SK-N-SH (cell line): ENCODE measurements at regions not wholly inside any gene's neighbourhood (a gene's known extent, or its start where the extent isn't known, plus 50 kb on each side); places are given as distances from the start of the nearest gene placed in this dataset.

ENCODE experiments used
- CTCF ChIA-PET: fragments of 300-600, 350-600 bp; formaldehyde crosslinking; extraction: SDS; loops from one replicate; lab custom pipeline; 2021; lab: Yijun Ruan, JAX
- POLR2A ChIA-PET: fragments of 350-600 bp; sonication (Branson Sonifier 250); formaldehyde crosslinking; extraction: SDS; loops from one replicate; lab custom pipeline; 2020; ENCODE audit warnings: antibody characterized with exemption, inconsistent platforms; lab: Yijun Ruan, JAX
- DNase-seq: peaks from one replicate; pipeline ENCODE4 v3.0.0; 2012
- H2AFZ ChIP-seq: fragments of 200-600 bp; sonication (generic); 2 replicates; pipeline ENCODE4 v1.8.1; 2016; ENCODE audit warnings: antibody characterized with exemption, mild to moderate bottlenecking, low read depth
- H3F3A ChIP-seq: fragments of 200-600 bp; sonication (generic); replicated peaks from 2 replicates; pipeline ENCODE3; 2016; ENCODE audit warnings: antibody characterized with exemption, mild to moderate bottlenecking; ENCODE audit not compliant: insufficient read depth
- H3K27ac ChIP-seq, 2 experiments: fragments of 200-500 bp in 1 of 2; fragments of 200-600 bp in 1 of 2; sonication (Bioruptor generic) in 1 of 2; sonication (generic), shearing (Covaris generic) in 1 of 2; 2 replicates each; pipeline versions ENCODE4 v1.5.1 to v1.6.1; 2014 to 2016; ENCODE audit warnings: low read depth in 2 of 2, inconsistent platforms in 1 of 2, low read length in 1 of 2, mild to moderate bottlenecking in 1 of 2, mixed read lengths in 1 of 2
- H3K27me3 ChIP-seq: fragments of 200-600 bp; sonication (generic), shearing (Covaris generic); 2 replicates; pipeline ENCODE4 v1.6.1; 2016; ENCODE audit warnings: mixed run types; ENCODE audit not compliant: insufficient read depth
- H3K36me3 ChIP-seq, 2 experiments: fragments of 200-500 bp in 1 of 2; fragments of 200-600 bp in 1 of 2; sonication (Bioruptor generic) in 1 of 2; sonication (generic) in 1 of 2; replicated peaks in 1 of 2; 2 replicates each; pipeline versions ENCODE3 to v1.5.1; 2014 to 2016; ENCODE audit warnings: low read length in 1 of 2, mild to moderate bottlenecking in 1 of 2; ENCODE audit not compliant: insufficient read depth in 2 of 2, control insufficient read depth in 1 of 2
- H3K4me1 ChIP-seq, 2 experiments: fragments of 200-500 bp in 1 of 2; fragments of 200-600 bp in 1 of 2; sonication (Bioruptor generic) in 1 of 2; sonication (generic), shearing (Covaris generic) in 1 of 2; 2 replicates each; pipeline versions ENCODE4 v1.5.1 to v1.6.1; 2014 to 2016; ENCODE audit warnings: low read depth in 1 of 2, low read length in 1 of 2, mixed run types in 1 of 2; ENCODE audit not compliant: insufficient read depth in 2 of 2, control insufficient read depth in 1 of 2
- H3K4me2 ChIP-seq: fragments of 200-600 bp; sonication (generic), shearing (Covaris generic); 2 replicates; pipeline ENCODE4 v1.6.1; 2017; ENCODE audit warnings: mixed run types
- H3K4me3 ChIP-seq, 2 experiments: fragments of 200-500 bp in 1 of 2; fragments of 200-600 bp in 1 of 2; sonication (Bioruptor generic) in 1 of 2; sonication (generic), shearing (Covaris generic) in 1 of 2; 2 replicates each; pipeline versions ENCODE4 v1.5.1 to v1.8.1; 2014 to 2016; ENCODE audit warnings: low read depth in 2 of 2, inconsistent platforms in 1 of 2, low read length in 1 of 2, mild to moderate bottlenecking in 1 of 2, mixed read lengths in 1 of 2, moderate library complexity in 1 of 2
- H3K79me2 ChIP-seq: fragments of 200-600 bp; sonication (generic); 2 replicates; pipeline ENCODE4 v1.8.1; 2017; ENCODE audit warnings: mild to moderate bottlenecking; ENCODE audit not compliant: insufficient read depth
- H3K9ac ChIP-seq: fragments of 200-600 bp; sonication (generic); 2 replicates; pipeline ENCODE4 v1.6.1; 2017; ENCODE audit warnings: mixed run types
- H3K9me2 ChIP-seq: fragments of 200-600 bp; sonication (generic); 2 replicates; pipeline ENCODE4 v1.6.1; 2017; ENCODE audit warnings: mixed run types
- H3K9me3 ChIP-seq: fragments of 200-600 bp; sonication (generic); 2 replicates; pipeline ENCODE4 v1.6.1; 2017; ENCODE audit warnings: mixed run types, mild to moderate bottlenecking, moderate library complexity
- H4K20me1 ChIP-seq: fragments of 200-600 bp; sonication (generic); 2 replicates; pipeline ENCODE4 v1.6.1; 2017; ENCODE audit warnings: mild to moderate bottlenecking, mixed run types; ENCODE audit not compliant: insufficient read depth
- EP300 ChIP-seq, 2 experiments: IDR thresholded peaks; 2 replicates each; pipeline versions ENCODE4 v1.4.0 to v1.6.1; 2012; ENCODE audit warnings: borderline replicate concordance in 1 of 2, low read depth in 1 of 2, low read length in 1 of 2
- FOSL2 ChIP-seq: IDR thresholded peaks from 2 replicates; pipeline ENCODE4 v1.4.0; 2012; ENCODE audit warnings: low read depth, mild to moderate bottlenecking, moderate library complexity, borderline replicate concordance
- GATA2 ChIP-seq: sonication (generic); formaldehyde crosslinking; IDR thresholded peaks from 2 replicates; pipeline ENCODE4 v1.5.0; 2020; ENCODE audit warnings: mild to moderate bottlenecking, missing genetic modification reagents
- JUND ChIP-seq: IDR thresholded peaks from 2 replicates; pipeline ENCODE4 v1.4.0; 2012
- MEF2A ChIP-seq: IDR thresholded peaks from 2 replicates; pipeline ENCODE4 v1.4.0; 2012; ENCODE audit warnings: low read depth, borderline replicate concordance
- MXI1 ChIP-seq: IDR thresholded peaks from 2 replicates; pipeline ENCODE4 v1.6.1; 2012; ENCODE audit warnings: mild to moderate bottlenecking, low read depth, low read length, improper control_type of control experiment
- NRF1 ChIP-seq: IDR thresholded peaks from 2 replicates; pipeline ENCODE4 v1.6.1; 2012; ENCODE audit warnings: low read depth, mild to moderate bottlenecking, low read length
- RAD21 ChIP-seq: IDR thresholded peaks from 2 replicates; pipeline ENCODE4 v1.6.1; 2012; ENCODE audit warnings: mild to moderate bottlenecking, low read length
- RFX5 ChIP-seq: IDR thresholded peaks from 2 replicates; pipeline ENCODE4 v1.6.1; 2012; ENCODE audit warnings: mild to moderate bottlenecking, improper control_type of control experiment, low read length
- RXRA ChIP-seq: IDR thresholded peaks from 2 replicates; pipeline ENCODE4 v1.4.0; 2012; ENCODE audit warnings: low read depth, mild to moderate bottlenecking, borderline replicate concordance
- TAF1 ChIP-seq: IDR thresholded peaks from 2 replicates; pipeline ENCODE4 v1.6.1; 2012; ENCODE audit warnings: low read depth, mild to moderate bottlenecking, low read length, moderate library complexity, borderline replicate concordance
- YY1 ChIP-seq: IDR thresholded peaks from 2 replicates; pipeline ENCODE4 v1.4.0; 2012; ENCODE audit warnings: low read depth, mild to moderate bottlenecking
- WGBS: methylation state at CpG from one replicate; pipeline ENCODE4 v1.1.6; 2017; ENCODE audit warnings: low lambda C conversion rate; 5-methylcytosine and 5-hydroxymethylcytosine counted together
- TF ChIP-seq, protein P1 (sequence below): fragments of 150-350 bp; IDR thresholded peaks from 2 replicates; pipeline ENCODE4 v1.6.1; 2016; ENCODE audit warnings: mild to moderate bottlenecking, low read depth, low read length
- TF ChIP-seq, protein P2 (sequence below): IDR thresholded peaks from 2 replicates; pipeline ENCODE4 v1.6.1; 2012; ENCODE audit warnings: mild to moderate bottlenecking, low read depth, low read length, moderate library complexity
- TF ChIP-seq, protein P3 (sequence below): fragments of 200-600 bp; sonication (generic); IDR thresholded peaks from 2 replicates; pipeline ENCODE4 v1.6.1; 2017; ENCODE audit warnings: antibody characterized with exemption, mild to moderate bottlenecking, moderate library complexity
- TF ChIP-seq, protein P4 (sequence below): IDR thresholded peaks from 2 replicates; pipeline ENCODE4; 2012

DNA sequence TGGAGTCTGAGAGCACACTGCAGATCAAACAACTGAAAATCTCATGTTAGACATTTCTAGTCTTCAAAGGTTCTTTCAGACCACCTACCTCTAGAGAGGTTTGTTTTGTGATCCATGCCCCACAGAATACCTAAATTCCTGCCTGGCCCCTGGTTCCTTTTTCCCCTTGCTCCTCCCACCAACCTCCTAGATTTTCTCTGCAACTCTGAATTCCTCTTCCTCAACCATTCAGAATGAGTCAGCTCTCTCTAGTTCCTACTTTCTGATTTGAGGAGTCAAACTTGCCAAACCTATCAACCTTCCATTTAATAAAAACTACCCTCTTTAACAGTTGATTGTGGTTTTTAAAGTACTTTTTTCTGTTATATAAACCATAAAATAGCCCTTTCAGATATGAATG, 83.2 kb upstream of the ZNF462 start:
- Histone ChIP-seq H2AFZ (no peak overlapping the region), H3K27me3 (no peaks in the 10 kb centered on the region), H3F3A (no peaks in the 10 kb centered on the region), H3K9me2 (no peaks in the 10 kb centered on the region), H3K9me3 (no peaks in the 10 kb centered on the region), H4K20me1 (no peaks in the 10 kb centered on the region), H3K4me3 (no peak overlapping the region), H3K36me3 (no peaks in the 10 kb centered on the region), H3K9ac (no peak overlapping the region), H3K4me2 (no peak overlapping the region), H3K27ac (no peak overlapping the region), H3K79me2 (no peaks in the 10 kb centered on the region), H3K4me1 (no peaks in the 10 kb centered on the region)
- DNase-seq: no peak
- CTCF ChIA-PET: no interaction called here
- TF ChIP-seq, protein P1, sequence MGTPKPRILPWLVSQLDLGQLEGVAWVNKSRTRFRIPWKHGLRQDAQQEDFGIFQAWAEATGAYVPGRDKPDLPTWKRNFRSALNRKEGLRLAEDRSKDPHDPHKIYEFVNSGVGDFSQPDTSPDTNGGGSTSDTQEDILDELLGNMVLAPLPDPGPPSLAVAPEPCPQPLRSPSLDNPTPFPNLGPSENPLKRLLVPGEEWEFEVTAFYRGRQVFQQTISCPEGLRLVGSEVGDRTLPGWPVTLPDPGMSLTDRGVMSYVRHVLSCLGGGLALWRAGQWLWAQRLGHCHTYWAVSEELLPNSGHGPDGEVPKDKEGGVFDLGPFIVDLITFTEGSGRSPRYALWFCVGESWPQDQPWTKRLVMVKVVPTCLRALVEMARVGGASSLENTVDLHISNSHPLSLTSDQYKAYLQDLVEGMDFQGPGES: no peak
- TF ChIP-seq, protein P2, sequence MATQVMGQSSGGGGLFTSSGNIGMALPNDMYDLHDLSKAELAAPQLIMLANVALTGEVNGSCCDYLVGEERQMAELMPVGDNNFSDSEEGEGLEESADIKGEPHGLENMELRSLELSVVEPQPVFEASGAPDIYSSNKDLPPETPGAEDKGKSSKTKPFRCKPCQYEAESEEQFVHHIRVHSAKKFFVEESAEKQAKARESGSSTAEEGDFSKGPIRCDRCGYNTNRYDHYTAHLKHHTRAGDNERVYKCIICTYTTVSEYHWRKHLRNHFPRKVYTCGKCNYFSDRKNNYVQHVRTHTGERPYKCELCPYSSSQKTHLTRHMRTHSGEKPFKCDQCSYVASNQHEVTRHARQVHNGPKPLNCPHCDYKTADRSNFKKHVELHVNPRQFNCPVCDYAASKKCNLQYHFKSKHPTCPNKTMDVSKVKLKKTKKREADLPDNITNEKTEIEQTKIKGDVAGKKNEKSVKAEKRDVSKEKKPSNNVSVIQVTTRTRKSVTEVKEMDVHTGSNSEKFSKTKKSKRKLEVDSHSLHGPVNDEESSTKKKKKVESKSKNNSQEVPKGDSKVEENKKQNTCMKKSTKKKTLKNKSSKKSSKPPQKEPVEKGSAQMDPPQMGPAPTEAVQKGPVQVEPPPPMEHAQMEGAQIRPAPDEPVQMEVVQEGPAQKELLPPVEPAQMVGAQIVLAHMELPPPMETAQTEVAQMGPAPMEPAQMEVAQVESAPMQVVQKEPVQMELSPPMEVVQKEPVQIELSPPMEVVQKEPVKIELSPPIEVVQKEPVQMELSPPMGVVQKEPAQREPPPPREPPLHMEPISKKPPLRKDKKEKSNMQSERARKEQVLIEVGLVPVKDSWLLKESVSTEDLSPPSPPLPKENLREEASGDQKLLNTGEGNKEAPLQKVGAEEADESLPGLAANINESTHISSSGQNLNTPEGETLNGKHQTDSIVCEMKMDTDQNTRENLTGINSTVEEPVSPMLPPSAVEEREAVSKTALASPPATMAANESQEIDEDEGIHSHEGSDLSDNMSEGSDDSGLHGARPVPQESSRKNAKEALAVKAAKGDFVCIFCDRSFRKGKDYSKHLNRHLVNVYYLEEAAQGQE: no peak
- no peak for TF ChIP-seq YY1
- no peak for TF ChIP-seq RXRA
- no peak for TF ChIP-seq NRF1
- TF ChIP-seq JUND: no peak
- no peak for TF ChIP-seq TAF1
- TF ChIP-seq, protein P3, sequence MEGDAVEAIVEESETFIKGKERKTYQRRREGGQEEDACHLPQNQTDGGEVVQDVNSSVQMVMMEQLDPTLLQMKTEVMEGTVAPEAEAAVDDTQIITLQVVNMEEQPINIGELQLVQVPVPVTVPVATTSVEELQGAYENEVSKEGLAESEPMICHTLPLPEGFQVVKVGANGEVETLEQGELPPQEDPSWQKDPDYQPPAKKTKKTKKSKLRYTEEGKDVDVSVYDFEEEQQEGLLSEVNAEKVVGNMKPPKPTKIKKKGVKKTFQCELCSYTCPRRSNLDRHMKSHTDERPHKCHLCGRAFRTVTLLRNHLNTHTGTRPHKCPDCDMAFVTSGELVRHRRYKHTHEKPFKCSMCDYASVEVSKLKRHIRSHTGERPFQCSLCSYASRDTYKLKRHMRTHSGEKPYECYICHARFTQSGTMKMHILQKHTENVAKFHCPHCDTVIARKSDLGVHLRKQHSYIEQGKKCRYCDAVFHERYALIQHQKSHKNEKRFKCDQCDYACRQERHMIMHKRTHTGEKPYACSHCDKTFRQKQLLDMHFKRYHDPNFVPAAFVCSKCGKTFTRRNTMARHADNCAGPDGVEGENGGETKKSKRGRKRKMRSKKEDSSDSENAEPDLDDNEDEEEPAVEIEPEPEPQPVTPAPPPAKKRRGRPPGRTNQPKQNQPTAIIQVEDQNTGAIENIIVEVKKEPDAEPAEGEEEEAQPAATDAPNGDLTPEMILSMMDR: no peak
- POLR2A ChIA-PET: no interaction called here

DNA sequence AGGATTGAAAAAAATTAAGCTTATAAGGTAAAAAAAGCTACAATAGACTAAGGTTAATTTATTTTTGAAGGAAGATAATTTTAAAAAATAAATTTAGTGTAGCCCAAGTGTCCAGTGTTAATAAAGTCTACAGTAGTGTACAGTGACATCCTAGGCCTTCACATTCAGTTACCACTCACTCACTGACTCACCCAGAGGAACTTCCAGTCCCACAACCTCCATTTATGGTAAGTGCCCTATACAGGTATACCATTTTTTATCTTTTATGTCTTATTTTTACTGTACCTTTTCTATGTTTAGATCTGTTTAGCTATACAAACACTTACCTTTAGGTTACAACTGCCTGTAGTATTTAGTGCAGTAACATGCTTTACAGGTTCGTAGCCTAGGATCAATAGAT, 79.8 kb upstream of the ZNF462 start:
- no peak overlapping the region for H3K27ac ChIP-seq
- no peak for DNase-seq
- H3K9ac ChIP-seq: no peak overlapping the region
- no peaks in the 10 kb centered on the region for H3K27me3 ChIP-seq
- no peak overlapping the region for H3K4me2 ChIP-seq
- no peaks in the 10 kb centered on the region for H3F3A ChIP-seq
- no peaks in the 10 kb centered on the region for H3K4me1 ChIP-seq
- 29% methylated on average over 1 of the region's 1 CpG for WGBS
- CTCF ChIA-PET: interaction anchor here (0.6 kb wide), 1 partner anchor 449 kb away, joined by 4 read pairs; no protein-coding TSS in a partner anchor
- H3K79me2 ChIP-seq: no peaks in the 10 kb centered on the region
- H3K4me3 ChIP-seq: no peak overlapping the region
- no peaks in the 10 kb centered on the region for H3K9me3 ChIP-seq
- H2AFZ ChIP-seq: no peak overlapping the region
- no peaks in the 10 kb centered on the region for H3K9me2 ChIP-seq
- POLR2A ChIA-PET: no interaction called here
- no peaks in the 10 kb centered on the region for H3K36me3 ChIP-seq
- H4K20me1 ChIP-seq: no peaks in the 10 kb centered on the region
- TF ChIP-seq FOSL2 (no peak), EP300 (IDR thresholded peaks at IDR 0.05; ENCODE audit: borderline replicate concordance in 1 of 2, low read depth in 1 of 2, low read length in 1 of 2) (no peak), TAF1 (no peak), MEF2A (no peak), RXRA (no peak), RFX5 (no peak), GATA2 (no peak), MXI1 (no peak), YY1 (no peak), RAD21 (no peak)
- TF ChIP-seq, protein P2: no peak
- TF ChIP-seq, protein P4, sequence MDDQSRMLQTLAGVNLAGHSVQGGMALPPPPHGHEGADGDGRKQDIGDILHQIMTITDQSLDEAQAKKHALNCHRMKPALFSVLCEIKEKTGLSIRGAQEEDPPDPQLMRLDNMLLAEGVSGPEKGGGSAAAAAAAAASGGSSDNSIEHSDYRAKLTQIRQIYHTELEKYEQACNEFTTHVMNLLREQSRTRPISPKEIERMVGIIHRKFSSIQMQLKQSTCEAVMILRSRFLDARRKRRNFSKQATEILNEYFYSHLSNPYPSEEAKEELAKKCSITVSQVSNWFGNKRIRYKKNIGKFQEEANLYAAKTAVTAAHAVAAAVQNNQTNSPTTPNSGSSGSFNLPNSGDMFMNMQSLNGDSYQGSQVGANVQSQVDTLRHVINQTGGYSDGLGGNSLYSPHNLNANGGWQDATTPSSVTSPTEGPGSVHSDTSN: no peak
